ENCODE measurements at regions not wholly inside any gene's neighbourhood (a gene's known extent, or its start where the extent isn't known, plus 50 kb on each side); places are given as distances from the start of the nearest gene placed in this dataset.

DNA sequence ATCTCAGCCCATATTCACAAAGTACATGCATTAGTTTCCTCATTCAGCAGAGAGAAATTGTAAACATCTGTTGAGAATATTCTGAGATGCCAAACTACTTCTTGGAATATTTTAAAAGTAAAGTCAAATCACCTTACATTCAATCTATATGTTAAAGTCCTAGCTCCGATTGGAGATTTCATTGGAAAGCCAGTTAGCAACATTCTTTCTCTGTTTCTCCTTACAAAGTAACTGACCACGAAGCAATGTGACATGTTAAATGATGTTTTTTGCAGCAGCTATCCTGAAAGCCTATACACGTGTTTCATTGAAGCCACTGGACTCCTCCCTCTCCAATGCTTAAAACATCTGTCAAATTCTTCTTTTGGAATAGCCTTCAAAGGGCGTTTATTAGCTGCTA, 379.1 kb upstream of the CCNH start:
- no peaks in the 10 kb centered on the region for H3K9me3 Mint-ChIP-seq
- POLR2A ChIA-PET, result no interaction called here
- no peaks in the 10 kb centered on the region for H3K4me1 Mint-ChIP-seq
- DNase-seq, result no peak
- H3K27ac Mint-ChIP-seq, result no peak overlapping the region
- ATAC-seq (ENCODE audit: low read depth), result no peak
- no peak overlapping the region for H3K4me3 Mint-ChIP-seq
- peaks cover 14% of the 10 kb centered on the region for H3K27me3 Mint-ChIP-seq
- H3K36me3 Mint-ChIP-seq, result no peaks in the 10 kb centered on the region

DNA sequence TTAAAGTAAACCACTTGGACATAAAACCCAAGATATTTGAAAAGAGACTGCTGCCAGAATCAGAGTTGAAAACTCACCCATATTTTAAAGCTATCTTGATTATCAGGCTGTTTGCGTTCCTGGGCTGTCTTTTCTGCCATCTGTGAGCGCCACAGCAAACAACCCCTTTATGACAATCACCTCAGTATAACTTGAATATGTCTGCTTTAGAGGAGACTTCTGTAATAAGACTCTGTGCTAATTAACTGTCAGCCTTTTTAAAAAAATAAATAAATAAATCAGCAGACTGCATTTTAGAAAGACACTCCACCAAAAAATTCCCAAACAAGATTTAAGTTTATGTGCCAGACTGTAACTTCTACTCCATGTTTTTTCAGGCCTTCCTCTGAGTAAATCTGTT, 375.7 kb upstream of the CCNH start:
- Mint-ChIP-seq H3K27me3 (peaks cover 13% of the 10 kb centered on the region), H3K4me3 (no peak overlapping the region), H3K27ac (no peak overlapping the region), H3K4me1 (no peaks in the 10 kb centered on the region), H3K36me3 (no peaks in the 10 kb centered on the region), H3K9me3 (no peaks in the 10 kb centered on the region)
- POLR2A ChIA-PET, result no interaction called here
- DNase-seq (no peak), ATAC-seq (ENCODE audit: low read depth) (no peak)

DNA sequence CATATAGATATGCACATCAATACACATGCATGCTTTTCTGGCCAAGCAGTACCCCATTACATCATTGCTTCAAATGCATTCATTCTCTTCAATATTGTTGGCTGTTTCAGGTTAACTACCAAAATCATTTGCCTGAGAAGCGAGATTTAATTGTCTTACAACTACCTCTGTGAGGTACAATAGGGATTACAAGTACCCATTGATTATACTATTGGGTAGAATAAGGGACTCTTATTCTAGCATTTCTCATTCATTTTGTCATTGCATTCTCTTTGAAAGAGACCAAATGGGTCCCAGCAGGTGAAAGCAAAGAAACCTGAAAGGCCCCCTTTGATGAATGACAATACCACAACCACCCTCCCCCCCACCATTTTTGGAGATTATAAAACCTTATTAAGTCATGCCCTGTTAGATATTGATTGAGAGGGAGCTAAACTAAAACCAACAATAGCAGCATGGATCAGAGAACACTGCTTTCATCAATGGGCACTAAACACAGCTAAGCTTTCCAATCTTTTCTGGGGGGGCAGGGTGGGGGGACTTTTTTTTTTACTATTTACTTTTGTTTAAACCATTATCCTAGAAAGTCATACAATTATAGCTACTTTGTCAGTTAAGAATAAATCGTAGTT, 375.0 kb upstream of the CCNH start:
- no peaks in the 10 kb centered on the region for H3K4me1 Mint-ChIP-seq
- peaks cover 15% of the 10 kb centered on the region for H3K27me3 Mint-ChIP-seq
- no peak overlapping the region for H3K27ac Mint-ChIP-seq
- H3K9me3 Mint-ChIP-seq, result no peaks in the 10 kb centered on the region
- no peak overlapping the region for H3K4me3 Mint-ChIP-seq
- no peaks in the 10 kb centered on the region for H3K36me3 Mint-ChIP-seq
- ATAC-seq (ENCODE audit: low read depth), result no peak
- POLR2A ChIA-PET, result no interaction called here
- DNase-seq, result no peak

DNA sequence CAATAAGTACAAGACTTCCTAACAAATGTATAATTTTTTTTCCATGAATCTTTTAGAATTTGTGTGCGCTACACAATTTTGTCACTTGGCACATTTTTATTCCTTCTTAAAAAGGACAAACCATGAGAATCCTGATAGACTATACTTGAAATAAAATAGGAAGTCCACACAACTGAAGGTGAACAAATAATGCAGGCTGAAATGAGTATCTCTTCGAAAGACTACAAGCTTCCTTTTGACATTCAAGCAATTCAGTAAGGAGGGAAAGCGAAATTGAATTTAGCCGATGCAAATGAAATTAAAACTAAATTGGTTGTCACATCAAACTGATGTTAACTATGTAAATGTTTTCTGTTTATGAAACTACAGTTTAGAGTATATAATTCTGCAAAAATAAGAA, 374.4 kb upstream of the CCNH start:
- peaks cover 16% of the 10 kb centered on the region for H3K27me3 Mint-ChIP-seq
- no peak for DNase-seq
- no peaks in the 10 kb centered on the region for H3K9me3 Mint-ChIP-seq
- H3K4me3 Mint-ChIP-seq, result no peak overlapping the region
- POLR2A ChIA-PET, result no interaction called here
- ATAC-seq (ENCODE audit: low read depth), result no peak
- no peaks in the 10 kb centered on the region for H3K36me3 Mint-ChIP-seq
- H3K27ac Mint-ChIP-seq, result no peak overlapping the region
- H3K4me1 Mint-ChIP-seq, result no peaks in the 10 kb centered on the region

DNA sequence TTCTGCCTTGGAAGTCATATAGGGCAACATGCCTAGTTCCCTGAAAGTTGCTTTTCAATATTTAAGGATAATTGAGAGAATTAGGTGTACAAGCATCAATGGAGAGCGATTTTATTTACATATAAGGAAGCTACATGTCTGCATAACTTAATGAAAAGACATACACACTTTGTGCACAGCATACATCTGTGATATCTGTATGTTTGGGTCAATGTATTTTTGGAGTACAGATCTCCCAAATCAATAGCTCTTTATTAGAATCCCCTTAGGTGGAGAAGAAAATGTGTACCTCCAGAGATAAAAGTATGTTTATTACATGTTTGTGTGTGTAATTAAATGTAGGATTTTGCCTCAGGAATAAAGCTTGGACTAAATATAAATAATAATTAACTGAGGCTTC, 373.7 kb upstream of the CCNH start:
- Mint-ChIP-seq H3K4me3 (no peak overlapping the region), H3K9me3 (no peaks in the 10 kb centered on the region), H3K27ac (no peak overlapping the region), H3K36me3 (no peaks in the 10 kb centered on the region), H3K27me3 (peaks cover 11% of the 10 kb centered on the region), H3K4me1 (no peaks in the 10 kb centered on the region)
- POLR2A ChIA-PET, result no interaction called here
- DNase-seq (no peak), ATAC-seq (ENCODE audit: low read depth) (no peak)

DNA sequence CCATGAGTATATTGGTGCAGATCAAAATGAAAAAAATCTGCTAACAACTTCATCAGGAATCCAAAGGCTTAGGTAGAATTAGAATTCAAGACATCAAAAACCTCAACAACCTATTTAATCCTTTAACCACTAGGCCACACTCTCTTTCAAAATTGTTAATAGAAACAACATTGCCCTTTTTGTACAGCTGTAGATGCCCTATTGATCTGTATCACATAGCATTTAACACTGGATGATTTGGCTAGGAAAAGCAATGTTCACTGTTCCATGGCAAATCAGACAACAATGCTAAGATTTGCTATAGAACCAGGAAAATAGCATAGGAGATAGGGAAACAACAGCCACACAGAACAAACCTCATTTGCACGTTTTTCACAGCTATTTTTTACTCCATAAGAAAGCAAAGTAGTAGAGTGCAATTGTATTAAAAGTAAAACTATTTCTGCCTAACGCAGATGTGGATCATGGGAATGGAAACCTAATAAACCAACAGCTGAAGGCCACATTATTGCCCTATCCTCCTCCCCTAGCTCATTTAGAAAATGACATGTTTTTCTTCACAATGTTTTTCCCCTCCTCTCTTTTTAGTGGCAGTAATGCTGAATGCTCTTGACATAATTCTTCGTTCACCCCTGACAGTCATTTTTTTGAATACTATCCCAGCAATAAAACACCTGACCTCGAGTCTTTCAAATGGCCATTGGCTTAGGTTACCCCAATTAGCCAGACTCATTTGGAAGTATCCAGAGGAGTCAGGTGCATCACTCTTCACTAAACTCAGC, 373.0 kb upstream of the CCNH start:
- no peaks in the 10 kb centered on the region for H3K36me3 Mint-ChIP-seq
- peaks cover 4% of the 10 kb centered on the region for H3K4me1 Mint-ChIP-seq
- DNase-seq (no peak), ATAC-seq (ENCODE audit: low read depth) (no peak)
- peaks cover 13% of the 10 kb centered on the region for H3K27me3 Mint-ChIP-seq
- POLR2A ChIA-PET, result no interaction called here
- no peaks in the 10 kb centered on the region for H3K9me3 Mint-ChIP-seq
- H3K4me3 Mint-ChIP-seq, result no peak overlapping the region
- no peak overlapping the region for H3K27ac Mint-ChIP-seq

DNA sequence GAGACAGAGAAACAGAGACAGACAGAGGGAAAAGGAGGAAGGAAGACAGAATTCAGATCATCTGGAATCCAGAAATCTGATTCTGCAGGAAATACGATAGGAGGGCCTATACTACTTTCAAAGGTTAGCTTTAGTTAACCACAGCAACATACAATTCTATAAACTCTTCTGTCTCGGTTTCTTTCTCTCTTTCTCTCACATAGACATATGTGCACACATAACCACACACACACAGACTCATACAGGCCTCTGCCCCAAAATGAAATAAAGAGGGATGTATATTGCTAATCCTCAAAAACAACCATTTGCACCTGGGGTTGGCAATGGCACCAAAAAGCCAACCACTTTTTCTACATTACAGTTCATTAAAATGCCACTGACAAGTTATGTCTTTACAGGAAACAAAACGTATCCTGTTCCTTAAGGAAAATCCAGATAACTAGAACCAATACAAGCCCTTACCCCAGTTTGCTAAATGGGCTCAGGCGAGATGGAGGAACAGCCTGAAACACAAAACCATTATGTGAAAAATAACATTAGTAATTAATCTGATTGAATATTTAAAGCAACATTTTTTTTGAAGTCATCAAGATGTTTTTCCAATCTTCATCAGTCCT, 372.3 kb upstream of the CCNH start:
- no peak overlapping the region for H3K4me3 Mint-ChIP-seq
- peaks cover 14% of the 10 kb centered on the region for H3K27me3 Mint-ChIP-seq
- POLR2A ChIA-PET, result no interaction called here
- no peaks in the 10 kb centered on the region for H3K36me3 Mint-ChIP-seq
- H3K4me1 Mint-ChIP-seq, result peaks cover 4% of the 10 kb centered on the region
- no peak overlapping the region for H3K27ac Mint-ChIP-seq
- DNase-seq (no peak), ATAC-seq (ENCODE audit: low read depth) (no peak)
- H3K9me3 Mint-ChIP-seq, result no peaks in the 10 kb centered on the region

DNA sequence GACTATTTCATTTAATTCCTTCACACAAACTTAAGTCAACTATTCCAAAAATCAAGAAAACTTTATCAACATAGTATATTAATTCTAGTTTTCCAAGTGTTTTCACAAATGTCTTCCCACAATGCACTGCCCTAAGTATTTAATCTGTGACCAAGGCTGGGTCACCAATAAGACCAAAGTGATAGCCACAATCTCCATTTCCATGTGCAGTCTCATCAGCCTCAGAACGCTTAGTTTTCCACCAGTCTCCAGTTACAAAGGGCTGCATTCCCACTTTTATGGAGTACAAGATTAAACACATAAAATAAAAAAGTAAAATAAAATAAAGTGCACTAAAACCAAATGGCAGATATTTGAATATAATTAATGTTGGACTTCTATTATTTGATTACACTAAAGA, 371.6 kb upstream of the CCNH start:
- no peaks in the 10 kb centered on the region for H3K9me3 Mint-ChIP-seq
- DNase-seq (no peak), ATAC-seq (ENCODE audit: low read depth) (no peak)
- no peaks in the 10 kb centered on the region for H3K36me3 Mint-ChIP-seq
- peaks cover 4% of the 10 kb centered on the region for H3K4me1 Mint-ChIP-seq
- no peak overlapping the region for H3K4me3 Mint-ChIP-seq
- H3K27ac Mint-ChIP-seq, result no peak overlapping the region
- POLR2A ChIA-PET, result no interaction called here
- H3K27me3 Mint-ChIP-seq, result peaks cover 14% of the 10 kb centered on the region

DNA sequence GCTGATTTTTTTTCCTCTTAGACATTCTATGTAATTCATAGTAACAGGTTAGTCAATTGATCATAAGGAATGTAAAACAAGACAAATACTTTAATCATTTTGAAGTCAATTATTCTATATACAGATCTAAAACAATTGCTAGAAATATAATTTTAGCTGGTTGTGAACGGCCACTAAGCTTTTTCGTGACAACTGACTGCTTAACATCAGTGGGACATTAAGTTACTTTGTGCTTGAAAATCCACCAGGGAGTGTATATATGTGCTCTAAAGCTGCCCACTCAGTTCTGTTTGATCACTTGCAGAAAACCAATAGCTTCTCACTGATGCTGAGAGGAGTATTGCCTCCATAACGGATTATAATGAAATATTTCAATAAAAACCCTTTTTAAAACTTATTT, 370.2 kb upstream of the CCNH start:
- H3K27ac Mint-ChIP-seq, result no peak overlapping the region
- H3K4me1 Mint-ChIP-seq, result peaks cover 4% of the 10 kb centered on the region
- POLR2A ChIA-PET, result no interaction called here
- H3K9me3 Mint-ChIP-seq, result no peaks in the 10 kb centered on the region
- ATAC-seq (ENCODE audit: low read depth) (no peak), DNase-seq (no peak)
- no peaks in the 10 kb centered on the region for H3K36me3 Mint-ChIP-seq
- peaks cover 14% of the 10 kb centered on the region for H3K27me3 Mint-ChIP-seq
- H3K4me3 Mint-ChIP-seq, result no peak overlapping the region

DNA sequence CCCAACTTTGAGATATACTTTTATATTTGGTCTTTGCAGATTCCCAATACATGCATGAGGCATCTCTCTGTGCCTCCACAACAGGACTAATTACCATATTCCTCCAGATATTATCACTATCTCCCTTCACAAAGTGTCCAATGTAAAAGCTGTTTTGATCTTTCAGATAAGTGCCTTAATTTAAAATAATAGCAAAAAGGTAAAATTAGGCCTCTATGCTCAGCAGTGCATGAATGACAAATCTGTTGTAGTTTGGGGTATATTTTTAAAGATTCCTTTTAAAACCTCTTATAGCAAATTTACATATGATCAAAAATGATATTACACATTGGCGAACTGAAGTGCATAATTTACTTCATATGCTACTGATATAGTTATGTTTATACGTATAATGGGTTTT, 369.2 kb upstream of the CCNH start:
- H3K36me3 Mint-ChIP-seq, result no peaks in the 10 kb centered on the region

DNA sequence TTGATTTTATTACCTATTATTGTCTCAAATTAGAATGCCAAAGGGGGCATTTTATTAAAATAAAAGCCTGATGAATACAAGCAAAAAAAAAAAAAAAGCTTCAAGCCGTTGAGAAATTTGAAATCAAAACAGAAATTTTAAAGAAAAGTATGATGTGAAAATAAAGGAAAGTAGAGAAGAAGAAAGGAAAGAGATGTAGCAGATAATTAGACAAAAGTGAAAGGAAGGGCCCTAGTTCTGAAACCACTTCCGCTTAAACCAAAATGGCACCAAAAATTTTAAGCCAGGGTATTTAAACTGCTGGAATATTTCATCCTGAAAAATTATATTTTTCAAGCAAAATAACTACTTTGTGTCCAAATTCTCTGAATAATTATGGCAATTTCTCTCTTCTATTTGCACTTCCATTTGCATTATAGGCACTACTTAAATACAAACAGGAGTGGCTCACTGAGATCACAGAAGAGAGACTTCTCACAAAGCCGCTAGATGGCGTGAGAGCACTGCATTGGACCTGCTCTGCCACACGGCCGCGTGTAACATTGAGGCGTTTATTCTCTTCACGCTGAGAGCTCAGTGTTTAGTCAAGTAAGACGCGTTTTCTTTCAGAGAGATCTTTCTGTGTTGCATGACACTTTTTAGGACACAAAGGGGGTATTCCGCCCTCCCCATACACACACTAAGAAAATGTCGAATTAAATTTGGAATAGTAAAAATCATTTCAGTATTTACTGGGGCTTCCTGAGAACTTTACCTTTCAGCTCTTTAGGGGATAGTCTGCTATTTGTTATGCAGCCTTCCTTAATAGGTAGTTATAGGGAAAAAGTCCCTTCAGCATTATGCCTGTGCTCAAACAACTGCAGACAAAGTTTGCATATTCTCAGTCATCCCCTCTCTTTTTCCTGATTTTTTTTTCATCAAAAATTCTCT, 368.4 kb upstream of the CCNH start:
- Mint-ChIP-seq H3K9me3 (no peaks in the 10 kb centered on the region), H3K4me1 (peaks cover 4% of the 10 kb centered on the region), H3K36me3 (no peaks in the 10 kb centered on the region), H3K4me3 (no peak overlapping the region), H3K27me3 (peaks cover 19% of the 10 kb centered on the region), H3K27ac (no peak overlapping the region)
- POLR2A ChIA-PET, result interaction anchor here (0.6 kb wide), 1 partner anchor 899 kb away, joined by 3 read pairs; no protein-coding TSS in a partner anchor
- DNase-seq, result peak; percentile 67
- peak; percentile 98 for ATAC-seq (ENCODE audit: low read depth)

More for the DNA sequence above, 369.2 kb upstream of the CCNH start:
- no peak for ATAC-seq (ENCODE audit: low read depth)
- H3K4me3 Mint-ChIP-seq, result no peak overlapping the region
- peaks cover 4% of the 10 kb centered on the region for H3K4me1 Mint-ChIP-seq
- peaks cover 15% of the 10 kb centered on the region for H3K27me3 Mint-ChIP-seq
- no peak for DNase-seq
- POLR2A ChIA-PET, result no interaction called here
- H3K9me3 Mint-ChIP-seq, result no peaks in the 10 kb centered on the region
- H3K27ac Mint-ChIP-seq, result no peak overlapping the region

DNA sequence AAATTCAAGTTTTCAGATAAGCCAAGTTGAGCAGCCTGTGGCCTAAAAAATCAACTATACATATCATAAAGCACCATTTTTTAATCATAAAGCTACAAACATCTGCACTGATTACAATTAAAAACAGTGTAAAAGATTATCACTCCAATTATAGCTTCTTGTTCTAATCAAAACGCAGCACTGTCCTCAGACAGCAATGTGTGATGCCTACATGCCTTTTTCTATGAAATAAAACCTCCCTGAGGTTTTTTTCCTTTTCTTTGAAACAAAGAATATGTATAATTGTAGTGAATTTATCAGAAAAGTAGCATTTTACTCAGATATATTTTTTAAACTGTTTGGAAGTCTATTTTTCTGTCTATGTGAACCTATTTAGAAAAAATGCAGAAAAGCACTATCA, 366.1 kb upstream of the CCNH start:
- H3K9me3 Mint-ChIP-seq, result no peaks in the 10 kb centered on the region
- H3K27ac Mint-ChIP-seq, result no peak overlapping the region
- H3K4me3 Mint-ChIP-seq, result no peak overlapping the region
- peaks cover 17% of the 10 kb centered on the region for H3K27me3 Mint-ChIP-seq
- POLR2A ChIA-PET, result no interaction called here
- no peaks in the 10 kb centered on the region for H3K36me3 Mint-ChIP-seq
- ATAC-seq (ENCODE audit: low read depth) (no peak), DNase-seq (no peak)
- H3K4me1 Mint-ChIP-seq, result peaks cover 4% of the 10 kb centered on the region

DNA sequence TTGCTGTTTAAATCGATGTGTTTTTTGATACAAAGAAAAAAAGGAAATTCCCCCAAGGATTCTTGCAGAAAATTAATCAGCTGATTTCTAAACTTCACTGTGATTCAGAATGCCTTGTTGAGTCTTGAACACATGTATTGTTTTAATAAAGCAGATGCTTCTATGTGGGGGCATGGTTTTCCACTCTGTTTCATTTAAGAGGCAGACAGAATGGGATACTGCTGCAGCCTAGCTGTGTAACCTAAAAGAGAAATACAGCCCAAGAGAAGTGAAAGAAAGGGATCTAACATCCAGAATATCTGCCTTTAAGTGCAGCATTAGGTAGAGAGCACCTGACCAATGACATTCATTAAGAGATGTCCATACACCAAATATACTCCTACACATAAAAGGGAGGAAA, 365.1 kb upstream of the CCNH start:
- H3K36me3 Mint-ChIP-seq, result no peaks in the 10 kb centered on the region
- H3K9me3 Mint-ChIP-seq, result no peaks in the 10 kb centered on the region
- peaks cover 4% of the 10 kb centered on the region for H3K4me1 Mint-ChIP-seq
- DNase-seq (no peak), ATAC-seq (ENCODE audit: low read depth) (no peak)
- peaks cover 14% of the 10 kb centered on the region for H3K27me3 Mint-ChIP-seq
- H3K27ac Mint-ChIP-seq, result no peak overlapping the region
- H3K4me3 Mint-ChIP-seq, result no peak overlapping the region
- POLR2A ChIA-PET, result no interaction called here

All from activated naive CD8-positive, alpha-beta T cell treated with anti-CD3 and anti-CD28 coated beads, Interleukin-2, amount 10 ng/mL, durations not matched to agents 7 days and 5 days (primary cell).